OCI-LY3 (cell line): ENCODE measurements at regions not wholly inside any gene's neighbourhood (a gene's known extent, or its start where the extent isn't known, plus 50 kb on each side); places are given as distances from the start of the nearest gene placed in this dataset.

Experiments used
- H2AFZ ChIP-seq: fragments of 200-600, 300-600 bp; shearing (Covaris generic); 2 replicates; pipeline ENCODE4 v1.6.0; 2014; ENCODE audit warnings: antibody characterized with exemption, low read depth, low read length
- H3K27ac ChIP-seq: fragments of 200-600, 300-600 bp; sonication (generic); 2 replicates; pipeline ENCODE4 v1.5.1; 2014; ENCODE audit warnings: mild to moderate bottlenecking, low read length, moderate library complexity, mixed read lengths
- H3K27me3 ChIP-seq: fragments of 200-600, 300-600 bp; sonication (generic); 2 replicates; pipeline ENCODE4 v1.6.1; 2014; ENCODE audit warnings: low read depth, low read length, mixed read lengths
- H3K36me3 ChIP-seq: fragments of 200-600, 300-600 bp; sonication (generic); replicated peaks from 2 replicates; pipeline ENCODE3; 2014; ENCODE audit warnings: low read depth, low read length, mixed read lengths
- H3K4me1 ChIP-seq: fragments of 300-600, 200-600 bp; sonication (generic); 2 replicates; pipeline ENCODE4 v1.6.1; 2014; ENCODE audit warnings: low read length, mixed read lengths
- H3K4me2 ChIP-seq: fragments of 200-600, 300-600 bp; sonication (generic); 2 replicates; pipeline ENCODE4 v1.6.1; 2014; ENCODE audit warnings: low read length, mixed read lengths
- H3K4me3 ChIP-seq: fragments of 300-600, 200-600 bp; sonication (generic); 2 replicates; pipeline ENCODE4 v1.5.1; 2014; ENCODE audit warnings: antibody characterized with exemption, mild to moderate bottlenecking, low read length, moderate library complexity
- H3K79me2 ChIP-seq: fragments of 300-600, 200-600 bp; shearing (Covaris generic); 2 replicates; pipeline ENCODE4 v1.6.1; 2014; ENCODE audit warnings: mild to moderate bottlenecking, low read length, mixed read lengths
- H3K9ac ChIP-seq: fragments of 300-600, 200-600 bp; shearing (Covaris generic); 2 replicates; pipeline ENCODE4 v1.6.0; 2014; ENCODE audit warnings: mild to moderate bottlenecking, low read length, moderate library complexity
- H3K9me3 ChIP-seq: fragments of 200-600, 300-600 bp; shearing (Covaris generic); 2 replicates; pipeline ENCODE4 v1.6.1; 2014; ENCODE audit warnings: low read length, mixed read lengths; ENCODE audit not compliant: insufficient read depth
- H4K20me1 ChIP-seq: fragments of 200-600, 300-600 bp; sonication (generic); 2 replicates; pipeline ENCODE4 v1.6.1; 2016; ENCODE audit warnings: low read length, mixed read lengths; ENCODE audit not compliant: insufficient read depth
- CTCF ChIP-seq: fragments of 200-600, 300-600 bp; sonication (generic); IDR thresholded peaks from 2 replicates; pipeline ENCODE4 v1.5.1; 2014; ENCODE audit warnings: antibody characterized with exemption, low read length, low read depth
- EZH2phosphoT487 ChIP-seq: fragments of 200-600 bp; shearing (Covaris generic); IDR thresholded peaks from 2 replicates; pipeline ENCODE4 v1.6.1; 2018; ENCODE audit warnings: antibody characterized with exemption, mixed run types, low read depth

GRCh38 chr3:72336821-72337479 is 511.3 kb downstream of the SHQ1 start:
- H3K27me3 ChIP-seq = peaks cover 26% of the 10 kb centered on the region
- no peak for TF ChIP-seq EZH2phosphoT487
- H3K9me3 ChIP-seq = no peaks in the 10 kb centered on the region
- H3K79me2 ChIP-seq = no peaks in the 10 kb centered on the region
- no peak overlapping the region for H2AFZ ChIP-seq
- H3K9ac ChIP-seq = no peak overlapping the region
- H4K20me1 ChIP-seq = no peaks in the 10 kb centered on the region
- H3K4me2 ChIP-seq = no peak overlapping the region
- H3K4me1 ChIP-seq = no peaks in the 10 kb centered on the region
- H3K36me3 ChIP-seq = no peaks in the 10 kb centered on the region
- no peak overlapping the region for H3K27ac ChIP-seq
- no peak overlapping the region for H3K4me3 ChIP-seq

DNA sequence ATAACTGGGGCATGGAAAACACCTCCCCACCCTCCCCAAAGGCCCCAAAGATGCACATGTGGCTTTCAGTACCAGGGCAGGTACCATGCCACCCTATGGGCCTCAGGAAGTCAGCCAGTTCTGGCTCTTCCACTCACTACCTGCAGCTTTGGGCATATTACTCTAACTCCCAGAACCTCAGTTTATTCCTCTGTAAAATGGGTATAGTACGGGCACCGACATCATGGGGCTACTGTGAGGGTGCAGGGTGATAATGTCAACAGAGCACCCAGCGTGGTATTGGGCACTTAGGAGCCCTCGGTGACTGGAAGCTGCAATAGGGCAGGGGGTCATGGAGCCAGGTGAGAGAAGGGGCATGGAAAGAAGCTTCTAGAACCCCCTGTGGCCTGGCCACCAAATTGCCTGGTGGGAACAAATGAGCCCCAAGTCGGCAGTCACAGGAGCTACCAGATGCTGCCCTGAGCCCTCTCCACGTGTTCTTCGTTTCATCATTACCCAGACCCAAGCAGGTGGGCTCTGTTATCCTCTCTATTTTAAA is 512.1 kb downstream of the SHQ1 start:
- Histone ChIP-seq H3K4me1 (no peaks in the 10 kb centered on the region), H4K20me1 (no peaks in the 10 kb centered on the region), H3K9ac (no peak overlapping the region), H2AFZ (no peak overlapping the region), H3K4me3 (no peak overlapping the region), H3K36me3 (no peaks in the 10 kb centered on the region), H3K27ac (no peak overlapping the region), H3K79me2 (no peaks in the 10 kb centered on the region), H3K9me3 (no peaks in the 10 kb centered on the region), H3K4me2 (no peak overlapping the region), H3K27me3 (peaks cover 34% of the 10 kb centered on the region)
- no peak for TF ChIP-seq EZH2phosphoT487
- TF ChIP-seq CTCF = no peak

- TF ChIP-seq CTCF (no peak), EZH2phosphoT487 (no peak)
- Histone ChIP-seq H3K79me2 (no peaks in the 10 kb centered on the region), H3K36me3 (no peaks in the 10 kb centered on the region), H3K4me3 (no peak overlapping the region), H2AFZ (no peak overlapping the region), H3K9ac (no peak overlapping the region), H4K20me1 (no peaks in the 10 kb centered on the region), H3K4me1 (no peaks in the 10 kb centered on the region), H3K4me2 (no peak overlapping the region), H3K27me3 (peaks cover 39% of the 10 kb centered on the region), H3K9me3 (no peaks in the 10 kb centered on the region), H3K27ac (no peak overlapping the region)
These were observed 512.7 kb downstream of the SHQ1 start for GRCh38 chr3:72335458-72336095.

- Histone ChIP-seq H3K4me3 (no peak overlapping the region), H3K27me3 (peaks cover 43% of the 10 kb centered on the region), H3K4me1 (no peaks in the 10 kb centered on the region), H3K4me2 (no peak overlapping the region), H3K9me3 (no peaks in the 10 kb centered on the region), H3K79me2 (no peaks in the 10 kb centered on the region), H3K27ac (no peak overlapping the region), H4K20me1 (no peaks in the 10 kb centered on the region), H3K36me3 (no peaks in the 10 kb centered on the region), H2AFZ (no peak overlapping the region), H3K9ac (no peak overlapping the region)
- TF ChIP-seq EZH2phosphoT487 (no peak), CTCF (no peak)
These were observed 513.4 kb downstream of the SHQ1 start for GRCh38 chr3:72334681-72335457.
